ENCODE measurements at regions not wholly inside any gene's neighbourhood (a gene's known extent, or its start where the extent isn't known, plus 50 kb on each side); places are given as distances from the start of the nearest gene placed in this dataset.

GRCh38 chr10:61098966-61099365, 155.0 kb upstream of the RHOBTB1 start:
- TF ChIP-seq CTCF (IDR thresholded peaks at IDR 0.05) (no peak), EZH2 (IDR thresholded peaks at IDR 0.05; ENCODE audit: borderline replicate concordance, insufficient read depth, low read depth, low read length, poor library complexity, severe bottlenecking) (no peak)

All from B cell (primary cell).